Dendritic cell treated with granulocyte-macrophage colony-stimulating factor and Interleukin-4, amounts not matched to agents 40 ng/mL and 50 ng/mL, for 4 days (primary cell): ENCODE measurements at regions not wholly inside any gene's neighbourhood (a gene's known extent, or its start where the extent isn't known, plus 50 kb on each side); places are given as distances from the start of the nearest gene placed in this dataset.
A peak's percentile ranks its signal among the peaks of the same experiment; 100 is the strongest.

Source experiments
- H3K27ac Mint-ChIP-seq: one replicate; pipeline ENCODE4 v1.8.0; 2022; ENCODE audit warnings: mild to moderate bottlenecking, mixed read lengths
- H3K27me3 Mint-ChIP-seq: one replicate; pipeline ENCODE4 v1.8.0; 2022; ENCODE audit warnings: mild to moderate bottlenecking, mixed read lengths
- H3K36me3 Mint-ChIP-seq: one replicate; pipeline ENCODE4 v1.8.0; 2022; ENCODE audit warnings: low read depth, mixed read lengths
- H3K4me1 Mint-ChIP-seq: one replicate; pipeline ENCODE4 v1.8.0; 2022; ENCODE audit warnings: low read depth, mixed read lengths
- H3K4me3 Mint-ChIP-seq: one replicate; pipeline ENCODE4 v1.8.0; 2022; ENCODE audit warnings: mild to moderate bottlenecking, moderate library complexity, mixed read lengths
- H3K9me3 Mint-ChIP-seq: one replicate; pipeline ENCODE4 v1.8.0; 2022; ENCODE audit warnings: mixed read lengths
- intact Hi-C: fragments of 100-400 bp; cut with micrococcal nuclease; formaldehyde crosslinking; loops from one replicate; pipeline ENCODE4 v1.15.0; 2022

GRCh38 chr2:172153156-172153555 lies 50.5 kb upstream of the DLX2 start:
- intact Hi-C loops: no loop called here
- Mint-ChIP-seq H3K36me3 (no peaks in the 10 kb centered on the region), H3K27me3 (peaks cover 14% of the 10 kb centered on the region)

GRCh38 chr2:172153757-172154156 lies 51.1 kb upstream of the DLX2 start:
- no peaks in the 10 kb centered on the region for H3K36me3 Mint-ChIP-seq
- H3K27ac Mint-ChIP-seq: no peak overlapping the region
- peaks cover 14% of the 10 kb centered on the region for H3K27me3 Mint-ChIP-seq

More at GRCh38 chr2:172153156-172153555, 50.5 kb upstream of the DLX2 start:
- H3K4me1 Mint-ChIP-seq: no peaks in the 10 kb centered on the region
- no peaks in the 10 kb centered on the region for H3K9me3 Mint-ChIP-seq
- H3K4me3 Mint-ChIP-seq: no peak overlapping the region
- H3K27ac Mint-ChIP-seq: no peak overlapping the region

DNA sequence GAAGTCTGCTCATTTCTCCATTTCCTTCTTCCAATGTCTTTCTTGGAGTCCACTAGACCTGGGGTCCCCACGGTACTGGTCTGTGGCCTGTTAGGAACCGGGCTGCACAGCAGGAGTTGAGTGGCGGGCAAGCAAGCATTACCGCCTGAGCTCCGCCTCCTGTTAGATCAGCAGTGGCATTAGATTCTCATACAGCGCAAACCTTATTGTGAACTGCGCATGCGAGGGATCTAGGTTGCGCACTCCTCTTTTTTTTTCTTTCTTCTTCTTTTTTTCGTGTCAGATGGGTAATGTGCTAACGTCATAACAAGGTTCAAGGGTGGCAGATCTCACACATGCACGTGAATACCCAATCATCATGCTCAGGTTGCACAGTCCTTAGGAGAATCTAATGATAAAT lies 53.1 kb upstream of the DLX2 start:
- Mint-ChIP-seq H3K9me3 (no peaks in the 10 kb centered on the region), H3K4me1 (no peaks in the 10 kb centered on the region), H3K4me3 (no peak overlapping the region), H3K27me3 (peaks cover 14% of the 10 kb centered on the region), H3K27ac (no peak overlapping the region), H3K36me3 (no peaks in the 10 kb centered on the region)
- intact Hi-C loops: no loop called here

More at GRCh38 chr2:172153757-172154156, 51.1 kb upstream of the DLX2 start:
- H3K4me1 Mint-ChIP-seq: no peaks in the 10 kb centered on the region
- intact Hi-C loops: no loop called here
- H3K9me3 Mint-ChIP-seq: no peaks in the 10 kb centered on the region
- no peak overlapping the region for H3K4me3 Mint-ChIP-seq

DNA sequence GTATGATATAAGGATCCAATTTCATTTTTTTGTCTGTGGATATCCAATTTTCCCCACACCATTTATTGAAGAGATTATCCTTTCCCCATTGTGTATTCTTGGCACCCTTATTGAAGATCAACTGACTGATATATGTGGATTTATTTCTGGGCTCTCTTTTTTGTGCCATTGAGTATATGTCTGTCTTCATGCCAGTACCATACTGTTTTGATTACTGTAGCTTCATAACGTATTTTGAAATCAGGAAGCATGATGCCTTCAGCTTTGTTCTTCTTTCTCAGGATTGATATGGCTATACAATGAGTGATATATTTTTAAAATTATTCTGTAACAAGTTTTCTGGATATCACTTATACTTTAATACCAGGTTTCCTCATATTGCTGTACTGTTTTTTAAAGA lies 58.1 kb upstream of the DLX2 start:
- Mint-ChIP-seq H3K36me3 (no peaks in the 10 kb centered on the region), H3K4me3 (no peak overlapping the region), H3K4me1 (no peaks in the 10 kb centered on the region), H3K9me3 (no peaks in the 10 kb centered on the region), H3K27ac (no peak overlapping the region), H3K27me3 (peaks cover under 1% of the 10 kb centered on the region)
- intact Hi-C loops: no loop called here

DNA sequence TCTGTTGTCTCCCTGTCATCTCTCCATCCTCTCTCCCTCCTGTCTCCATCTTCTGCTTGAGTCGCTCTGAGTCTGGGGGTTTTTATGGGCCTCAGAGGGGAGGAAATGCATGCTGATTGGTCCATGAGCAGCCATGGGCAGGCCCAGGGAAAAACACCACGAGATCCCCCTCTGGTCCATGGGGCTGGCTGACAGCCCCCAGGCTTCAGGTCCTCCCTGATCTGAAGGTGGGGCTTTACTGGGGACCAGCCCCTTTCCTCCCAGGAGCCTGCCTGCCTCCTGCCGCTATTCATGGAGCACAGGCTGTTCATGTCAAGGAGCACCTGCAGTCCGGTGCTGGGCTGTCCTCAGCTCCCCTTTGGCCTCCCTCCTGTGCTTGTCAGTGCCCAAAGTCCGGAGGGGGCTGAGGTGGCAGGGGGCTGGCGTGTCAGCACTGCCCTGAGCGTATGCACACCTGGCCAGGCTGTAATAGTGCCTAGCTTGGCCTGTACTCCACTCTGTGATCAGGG lies 59.6 kb upstream of the DLX2 start:
- H3K4me3 Mint-ChIP-seq: no peak overlapping the region
- H3K4me1 Mint-ChIP-seq: no peaks in the 10 kb centered on the region
- H3K36me3 Mint-ChIP-seq: no peaks in the 10 kb centered on the region
- H3K9me3 Mint-ChIP-seq: no peaks in the 10 kb centered on the region
- intact Hi-C loops: no loop called here
- no peak overlapping the region for H3K27ac Mint-ChIP-seq
- no peaks in the 10 kb centered on the region for H3K27me3 Mint-ChIP-seq

GRCh38 chr2:172162739-172163336 lies 60.1 kb upstream of the DLX2 start:
- Mint-ChIP-seq H3K4me3 (no peak overlapping the region), H3K27me3 (no peaks in the 10 kb centered on the region), H3K4me1 (no peaks in the 10 kb centered on the region), H3K27ac (no peak overlapping the region), H3K36me3 (no peaks in the 10 kb centered on the region), H3K9me3 (no peaks in the 10 kb centered on the region)
- intact Hi-C loops: no loop called here

GRCh38 chr2:172168917-172169346 lies 66.2 kb upstream of the DLX2 start:
- intact Hi-C loops: no loop called here
- no peaks in the 10 kb centered on the region for H3K9me3 Mint-ChIP-seq
- peaks cover 22% of the 10 kb centered on the region for H3K4me1 Mint-ChIP-seq
- no peaks in the 10 kb centered on the region for H3K36me3 Mint-ChIP-seq
- peaks cover 13% of the 10 kb centered on the region for H3K27me3 Mint-ChIP-seq
- no peak overlapping the region for H3K27ac Mint-ChIP-seq
- no peak overlapping the region for H3K4me3 Mint-ChIP-seq

- peaks cover 22% of the 10 kb centered on the region for H3K4me1 Mint-ChIP-seq
- H3K27me3 Mint-ChIP-seq: peaks cover 13% of the 10 kb centered on the region
- intact Hi-C loops: no loop called here
- no peak overlapping the region for H3K27ac Mint-ChIP-seq
- H3K4me3 Mint-ChIP-seq: no peak overlapping the region
- H3K9me3 Mint-ChIP-seq: no peaks in the 10 kb centered on the region
- H3K36me3 Mint-ChIP-seq: no peaks in the 10 kb centered on the region
These were observed 66.9 kb upstream of the DLX2 start for GRCh38 chr2:172169611-172170010.

DNA sequence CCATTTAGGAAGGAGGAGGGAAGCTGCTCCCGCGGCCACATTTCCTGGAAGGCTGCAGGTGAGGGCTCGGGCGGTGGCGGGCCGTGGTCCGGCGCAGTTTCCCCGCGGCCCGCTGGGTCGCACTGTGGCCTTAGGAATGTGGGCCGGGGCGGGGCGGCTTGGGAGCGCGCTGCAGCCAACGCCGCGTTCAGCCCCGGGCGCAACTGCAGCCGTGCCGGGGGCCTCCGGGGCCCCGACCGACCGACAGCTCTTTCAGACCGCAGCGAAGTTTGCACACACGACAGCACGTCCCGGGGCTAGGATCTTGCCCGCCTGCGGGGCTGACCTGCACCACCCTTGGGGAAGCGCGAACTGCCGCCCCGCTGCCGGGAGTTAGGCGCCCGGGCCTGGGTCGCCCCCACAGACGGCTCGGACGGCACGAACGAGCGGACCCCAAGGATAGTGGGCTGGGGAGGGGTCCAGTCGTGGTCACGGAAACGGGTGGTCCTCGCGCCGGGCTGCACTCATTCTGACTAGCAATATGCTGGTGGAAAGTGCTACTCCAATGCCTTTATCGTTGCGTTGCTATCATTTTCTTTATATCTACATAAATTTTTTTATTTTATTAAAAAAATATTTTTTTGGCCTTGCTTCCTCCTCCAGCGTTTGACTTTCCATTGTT lies 69.9 kb upstream of the DLX2 start:
- intact Hi-C loops: loop anchor here (1.0 to 2.0 kb wide), 2 partner anchors 54 to 293 kb away; no protein-coding TSS in a partner anchor
- Mint-ChIP-seq H3K9me3 (no peaks in the 10 kb centered on the region), H3K4me3 (peak overlapping the region; percentile 82), H3K36me3 (no peaks in the 10 kb centered on the region), H3K27me3 (peaks cover 13% of the 10 kb centered on the region), H3K4me1 (peaks cover 26% of the 10 kb centered on the region), H3K27ac (peak overlapping the region; percentile 67)

GRCh38 chr2:172173174-172173706 lies 70.5 kb upstream of the DLX2 start:
- Mint-ChIP-seq H3K4me1 (peaks cover 29% of the 10 kb centered on the region), H3K27ac (no peak overlapping the region), H3K27me3 (peaks cover 13% of the 10 kb centered on the region), H3K36me3 (no peaks in the 10 kb centered on the region), H3K4me3 (no peak overlapping the region), H3K9me3 (no peaks in the 10 kb centered on the region)
- intact Hi-C loops: loop anchor here (2.0 kb wide), 1 partner anchor 54 kb away; no protein-coding TSS in a partner anchor

DNA sequence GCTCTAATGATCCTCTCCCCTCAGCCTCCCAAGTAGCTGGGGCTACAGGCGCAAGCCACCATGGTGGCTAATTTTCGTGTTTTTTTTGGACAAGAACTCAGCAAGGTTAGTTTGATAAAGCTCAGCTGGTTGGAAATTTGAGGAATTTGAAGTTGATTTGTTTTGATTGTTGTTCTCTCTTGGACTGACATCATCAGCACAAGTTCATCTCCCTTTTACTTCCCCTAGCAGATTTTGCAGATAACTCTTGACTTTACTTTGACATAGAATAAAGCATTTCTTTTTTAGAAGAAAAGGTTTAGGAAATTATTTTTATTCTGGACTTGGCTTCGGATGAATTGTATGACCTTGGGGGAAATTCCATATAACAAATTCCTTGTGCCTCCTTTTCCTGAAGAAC lies 74.9 kb upstream of the DLX2 start:
- intact Hi-C loops: no loop called here
- H3K4me1 Mint-ChIP-seq: peaks cover 28% of the 10 kb centered on the region
- H3K9me3 Mint-ChIP-seq: no peaks in the 10 kb centered on the region
- no peaks in the 10 kb centered on the region for H3K36me3 Mint-ChIP-seq
- peaks cover 8% of the 10 kb centered on the region for H3K27me3 Mint-ChIP-seq
- no peak overlapping the region for H3K4me3 Mint-ChIP-seq
- no peak overlapping the region for H3K27ac Mint-ChIP-seq

GRCh38 chr2:172177996-172178395 lies 75.3 kb upstream of the DLX2 start:
- H3K27ac Mint-ChIP-seq: no peak overlapping the region

GRCh38 chr2:172179045-172179701 lies 76.5 kb upstream of the DLX2 start:
- Mint-ChIP-seq H3K27ac (no peak overlapping the region), H3K27me3 (no peaks in the 10 kb centered on the region), H3K4me3 (no peak overlapping the region), H3K4me1 (peaks cover 21% of the 10 kb centered on the region), H3K36me3 (no peaks in the 10 kb centered on the region), H3K9me3 (no peaks in the 10 kb centered on the region)
- intact Hi-C loops: no loop called here

More at GRCh38 chr2:172177996-172178395, 75.3 kb upstream of the DLX2 start:
- Mint-ChIP-seq H3K9me3 (no peaks in the 10 kb centered on the region), H3K4me3 (no peak overlapping the region), H3K36me3 (no peaks in the 10 kb centered on the region), H3K4me1 (peaks cover 26% of the 10 kb centered on the region), H3K27me3 (peaks cover 6% of the 10 kb centered on the region)
- intact Hi-C loops: no loop called here

- intact Hi-C loops: no loop called here
- Mint-ChIP-seq H3K9me3 (peaks cover 14% of the 10 kb centered on the region), H3K4me3 (no peak overlapping the region), H3K27me3 (no peaks in the 10 kb centered on the region), H3K36me3 (no peaks in the 10 kb centered on the region), H3K4me1 (peaks cover 21% of the 10 kb centered on the region), H3K27ac (no peak overlapping the region)
These were observed 79.1 kb upstream of the DLX2 start for GRCh38 chr2:172181840-172182239.
